HG03565 (cell line): ENCODE measurements at regions not wholly inside any gene's neighbourhood (a gene's known extent, or its start where the extent isn't known, plus 50 kb on each side); places are given as distances from the start of the nearest gene placed in this dataset.
"Not testable (repeated sequence)": the region's sequence is repeated elsewhere in the genome, so short reads cannot be mapped to it uniquely, and the experiment has no call there.

ENCODE experiments used
- ATAC-seq: cut with Tn5 transposase; IDR thresholded peaks from one replicate; pipeline ENCODE4 v1.9.1; 2021; ENCODE audit warnings: mild to moderate bottlenecking, moderate library complexity; ENCODE audit not compliant: unreplicated experiment

DNA sequence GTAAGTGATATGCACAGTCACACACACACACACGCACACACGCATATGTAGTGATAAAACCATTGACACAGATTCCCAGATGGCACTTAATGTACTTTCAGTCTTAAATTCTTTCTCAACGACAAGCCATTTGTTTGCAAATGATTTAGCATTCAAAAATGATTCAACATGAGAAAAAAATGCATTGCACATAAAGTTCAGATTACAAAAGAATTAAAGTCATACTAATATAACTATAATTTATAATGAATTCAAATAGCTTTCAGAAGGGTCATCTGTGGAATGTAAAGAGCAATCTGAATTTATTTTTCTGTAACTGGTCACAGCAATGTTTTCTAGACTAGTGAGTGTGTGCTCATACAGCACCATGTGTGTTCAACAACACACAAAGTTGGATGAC, 521.6 kb upstream of the ZNF337 start:
- ATAC-seq = no peak

- ATAC-seq = no peak
Observed at GRCh38 chr20:26216025-26216424, 519.4 kb upstream of the ZNF337 start.

DNA sequence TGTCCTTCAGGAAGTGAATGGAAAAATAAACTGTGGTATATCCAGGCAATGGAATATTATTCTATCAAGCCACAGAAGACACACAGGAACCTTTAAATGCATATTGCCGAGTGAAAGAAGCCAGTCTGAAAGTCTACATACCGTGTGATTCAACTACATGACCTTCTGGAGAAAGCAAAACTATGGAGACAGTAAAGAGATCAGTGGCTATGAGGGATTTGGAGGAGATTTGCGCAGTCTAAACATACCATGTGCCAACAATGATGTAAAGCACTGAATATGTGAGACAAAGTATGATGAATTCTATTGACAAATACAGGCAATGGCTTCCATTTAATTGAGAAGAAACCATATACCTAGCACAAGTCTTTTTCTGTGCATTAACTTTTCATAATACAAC, 518.3 kb upstream of the ZNF337 start:
- no peak for ATAC-seq

GRCh38 chr20:26209171-26209941, 512.7 kb upstream of the ZNF337 start:
- ATAC-seq = no peak

DNA sequence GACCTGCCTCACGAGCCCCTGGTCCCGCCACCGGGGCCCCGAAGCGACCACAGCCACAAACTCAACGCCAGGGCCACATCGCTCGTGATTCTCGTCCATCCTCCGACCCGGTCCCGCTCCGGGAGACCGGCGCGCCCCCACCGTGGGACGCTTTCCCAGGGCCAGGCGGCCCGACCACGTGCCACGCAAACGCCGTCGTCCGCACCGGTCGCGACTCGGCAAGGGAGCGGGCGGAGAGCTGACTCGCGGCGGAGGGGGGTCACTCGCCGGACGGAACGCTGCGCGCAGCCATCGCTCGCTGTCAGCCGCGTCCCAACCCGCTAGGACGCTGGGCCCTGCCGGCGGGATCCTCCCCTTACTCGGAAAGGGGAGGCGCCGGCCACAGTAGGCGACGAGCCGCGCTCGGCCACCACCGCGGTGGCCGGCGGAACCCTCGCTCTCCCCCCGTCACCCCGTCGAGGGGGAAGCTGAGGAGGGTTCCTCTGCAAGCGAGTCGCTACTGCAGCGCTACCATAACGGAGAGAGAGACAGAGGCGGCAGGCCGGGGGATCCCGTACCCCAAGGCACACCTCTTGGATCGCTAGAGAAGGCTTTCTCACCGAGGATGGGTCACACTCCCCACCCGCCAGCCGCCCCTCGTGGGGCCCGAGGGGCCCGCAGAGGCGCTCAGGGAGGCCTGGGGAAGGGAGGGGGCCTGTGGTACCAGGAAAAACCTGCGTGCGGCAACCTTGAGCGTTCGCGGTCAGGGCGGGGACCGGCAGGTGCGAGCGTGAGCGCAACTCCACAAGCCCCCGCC, 511.8 kb upstream of the ZNF337 start:
- no peak for ATAC-seq

- not testable (repeated sequence) for ATAC-seq
Observed at GRCh38 chr20:26207967-26208295, 511.3 kb upstream of the ZNF337 start.

DNA sequence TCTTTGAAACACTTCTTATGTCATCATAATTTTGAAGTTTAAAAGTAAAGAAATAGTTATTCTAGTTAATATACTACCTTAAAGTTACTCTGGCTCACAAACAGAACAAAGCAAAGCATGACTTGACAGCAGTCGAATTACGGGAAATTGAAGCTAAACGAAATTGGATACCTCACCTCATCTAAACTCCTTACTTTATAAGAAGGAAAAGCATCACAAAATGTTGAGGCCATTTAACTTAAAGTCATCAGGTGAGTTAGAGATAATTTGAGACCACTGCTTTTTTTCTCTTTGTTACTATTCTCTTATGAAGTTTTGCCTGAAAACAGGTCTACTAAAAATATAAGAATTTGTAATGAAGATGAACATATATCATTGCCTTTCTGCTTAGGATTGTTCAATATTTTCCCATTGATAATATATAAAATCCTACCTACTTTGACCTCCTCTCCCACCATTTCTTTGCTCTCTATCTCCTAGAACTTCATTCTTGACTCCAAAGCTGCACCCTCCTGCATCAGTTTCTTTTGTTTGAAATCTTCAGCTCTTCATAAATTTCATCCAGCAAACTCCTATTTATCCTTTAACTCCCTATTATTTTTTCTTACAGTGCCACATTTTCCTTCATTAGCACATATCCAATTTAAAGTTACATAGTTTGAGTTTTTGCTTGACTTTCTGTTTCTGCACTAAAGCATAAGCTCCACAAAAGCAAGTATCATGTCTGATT, 510.7 kb upstream of the ZNF337 start:
- ATAC-seq = no peak

- no peak for ATAC-seq
Observed at GRCh38 chr20:26205350-26205749, 508.7 kb upstream of the ZNF337 start.

GRCh38 chr20:26201026-26201425, 504.4 kb upstream of the ZNF337 start:
- ATAC-seq = not testable (repeated sequence)

- ATAC-seq = not testable (repeated sequence)
Observed at GRCh38 chr20:26187329-26187728, 490.7 kb upstream of the ZNF337 start.

DNA sequence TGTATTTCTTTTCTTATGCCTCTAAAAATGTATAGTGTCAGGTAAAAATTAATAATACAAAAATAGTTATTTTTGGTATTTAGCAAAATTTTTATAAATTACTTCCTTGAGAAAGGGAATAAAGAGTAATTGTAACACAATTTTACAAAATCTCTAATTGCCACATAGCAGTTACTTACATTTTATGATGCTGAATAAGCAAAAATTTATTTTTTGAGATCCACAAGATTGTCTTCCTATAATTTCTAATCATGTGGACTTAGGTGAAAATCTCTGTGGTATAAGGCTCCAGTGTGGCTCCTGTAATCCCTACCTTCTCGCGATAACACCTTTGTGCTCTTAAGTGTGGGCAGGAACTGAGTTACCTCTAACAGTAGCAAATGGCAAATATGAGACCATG, 487.1 kb upstream of the ZNF337 start:
- ATAC-seq = not testable (repeated sequence)

GRCh38 chr20:26181364-26181763, 484.7 kb upstream of the ZNF337 start:
- not testable (repeated sequence) for ATAC-seq

DNA sequence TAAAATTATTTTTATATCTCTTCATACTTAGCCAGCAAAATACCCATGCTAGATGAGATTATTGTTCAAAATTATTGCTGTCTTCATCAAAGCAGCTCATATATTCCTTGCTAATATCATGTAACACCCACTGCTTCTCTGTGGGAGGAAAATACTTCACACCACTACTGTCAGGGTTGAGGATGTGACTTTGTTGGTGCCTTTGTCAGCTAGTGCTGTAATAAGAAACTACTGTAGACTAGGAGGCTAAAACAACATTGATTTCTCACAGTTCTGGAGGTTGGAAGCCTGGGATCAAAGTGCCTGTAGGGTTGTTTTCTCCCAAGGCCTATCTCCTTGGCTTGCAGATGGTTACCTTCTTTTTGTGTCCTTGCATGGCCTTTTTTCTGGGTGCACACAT, 475.2 kb upstream of the ZNF337 start:
- not testable (repeated sequence) for ATAC-seq

GRCh38 chr20:26169506-26169905, 472.9 kb upstream of the ZNF337 start:
- ATAC-seq = no peak

DNA sequence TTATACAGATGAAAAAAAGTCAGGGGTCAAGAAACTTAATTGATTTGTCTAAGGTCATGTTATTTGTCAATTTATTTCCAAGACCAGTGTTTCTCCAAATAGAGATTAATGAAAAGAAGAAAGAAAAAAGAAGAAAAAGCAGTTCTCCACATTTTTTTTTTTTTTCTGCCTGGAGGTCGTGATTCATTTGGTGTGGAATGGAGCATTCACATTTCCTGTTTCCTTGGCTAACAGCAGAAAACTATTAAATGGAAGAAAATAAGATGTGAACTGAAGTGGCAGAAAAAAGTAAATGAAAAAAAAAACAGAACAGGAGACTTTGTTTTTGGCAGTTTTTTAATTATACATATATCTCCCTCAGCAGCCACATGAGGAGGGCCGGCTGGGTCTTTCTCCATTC, 470.8 kb upstream of the ZNF337 start:
- ATAC-seq = no peak

- no peak for ATAC-seq
Observed at GRCh38 chr20:26163890-26164289, 467.2 kb upstream of the ZNF337 start.

DNA sequence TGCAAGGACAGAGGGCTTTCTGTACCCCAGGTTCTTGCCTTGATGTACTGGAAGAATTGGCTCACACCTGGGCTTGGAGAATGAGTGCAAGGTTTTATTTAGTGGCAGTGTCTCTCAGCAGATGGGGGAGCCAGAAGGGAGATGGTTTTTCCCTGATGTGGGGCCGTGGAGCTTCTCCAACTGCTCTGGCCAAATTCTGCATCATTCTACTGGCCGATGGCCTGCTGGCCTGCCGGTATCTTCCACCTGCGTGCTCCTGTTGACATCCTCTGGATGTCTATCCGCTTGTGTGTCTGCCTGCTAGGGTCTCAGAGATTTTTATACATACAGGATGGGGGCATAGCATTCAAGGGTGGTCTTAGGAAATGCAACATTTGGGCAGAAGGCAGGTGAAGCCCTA, 466.5 kb upstream of the ZNF337 start:
- ATAC-seq = not testable (repeated sequence)

- not testable (repeated sequence) for ATAC-seq
Observed at GRCh38 chr20:26161741-26162140, 465.1 kb upstream of the ZNF337 start.

- not testable (repeated sequence) for ATAC-seq
Observed at GRCh38 chr20:26160916-26161315, 464.3 kb upstream of the ZNF337 start.

DNA sequence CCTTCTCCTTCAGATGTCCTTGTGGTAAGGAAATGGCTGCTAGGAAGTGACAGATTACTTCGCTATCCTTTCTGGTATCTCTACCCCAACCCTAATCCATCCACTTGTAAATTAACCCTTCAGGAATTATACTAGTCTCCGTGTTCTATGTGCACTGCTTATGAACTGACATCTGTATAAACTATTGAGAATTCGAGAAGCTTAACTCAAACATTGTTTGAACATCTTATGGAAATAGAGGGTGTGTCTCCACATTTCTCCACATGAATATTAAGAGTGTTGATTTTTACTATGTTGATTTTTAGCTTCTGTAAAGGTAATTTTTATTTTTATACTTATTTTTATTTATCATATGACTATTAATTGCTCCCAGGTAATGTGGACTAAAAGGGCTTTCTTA, 457.6 kb upstream of the ZNF337 start:
- ATAC-seq = no peak

GRCh38 chr20:26135325-26136110, 438.9 kb upstream of the ZNF337 start:
- ATAC-seq = no peak
